Gastroesophageal sphincter (tissue), 3 donors: ENCODE measurements at regions not wholly inside any gene's neighbourhood (a gene's known extent, or its start where the extent isn't known, plus 50 kb on each side); places are given as distances from the start of the nearest gene placed in this dataset.

ENCODE experiments used
- POLR2A ChIP-seq, 2 donors: fragments of 450-650 bp; IDR thresholded peaks; one replicate each; pipeline ENCODE4 v1.6.1; 2017; ENCODE audit warnings: antibody characterized with exemption in 2 of 2, mild to moderate bottlenecking in 2 of 2, moderate library complexity in 1 of 2
- TF ChIP-seq, protein P1 (sequence below), 4 experiments: fragments of 200-600 bp in 2 of 4; fragments of 450-650 bp in 2 of 4; sonication (generic) in 1 of 4; IDR thresholded peaks; one replicate each; pipeline ENCODE4 v1.5.1; 2017 to 2019; ENCODE audit warnings: antibody characterized with exemption in 4 of 4, mild to moderate bottlenecking in 2 of 4, moderate library complexity in 2 of 4

DNA sequence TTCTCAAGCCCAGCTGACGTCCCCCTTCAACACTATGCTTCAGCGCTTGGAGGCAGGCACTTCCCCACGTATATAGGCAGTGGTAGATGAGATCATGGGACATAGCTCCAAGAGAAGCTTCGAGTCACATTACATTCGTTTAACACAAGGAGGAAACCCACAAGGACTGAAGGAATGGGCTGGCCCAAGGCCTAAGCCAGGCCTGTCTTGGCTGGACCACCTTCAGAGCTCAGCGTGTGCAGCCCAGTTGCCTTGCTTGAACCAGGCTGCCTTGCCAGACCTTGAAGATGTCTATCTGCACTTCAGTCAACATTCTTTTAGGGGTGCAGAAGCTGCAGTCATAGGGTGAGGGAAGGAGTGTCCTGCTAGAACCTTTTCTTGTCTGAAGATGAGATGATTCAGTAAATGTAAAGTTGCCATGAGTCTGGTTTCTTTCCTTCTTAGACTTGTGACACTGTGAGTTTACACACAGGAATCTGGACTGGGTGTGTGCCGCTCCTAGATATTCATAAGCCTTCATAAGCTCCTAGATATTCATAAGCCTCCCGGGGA is 144.1 kb upstream of the RBPJ start:
- TF ChIP-seq, protein P1, sequence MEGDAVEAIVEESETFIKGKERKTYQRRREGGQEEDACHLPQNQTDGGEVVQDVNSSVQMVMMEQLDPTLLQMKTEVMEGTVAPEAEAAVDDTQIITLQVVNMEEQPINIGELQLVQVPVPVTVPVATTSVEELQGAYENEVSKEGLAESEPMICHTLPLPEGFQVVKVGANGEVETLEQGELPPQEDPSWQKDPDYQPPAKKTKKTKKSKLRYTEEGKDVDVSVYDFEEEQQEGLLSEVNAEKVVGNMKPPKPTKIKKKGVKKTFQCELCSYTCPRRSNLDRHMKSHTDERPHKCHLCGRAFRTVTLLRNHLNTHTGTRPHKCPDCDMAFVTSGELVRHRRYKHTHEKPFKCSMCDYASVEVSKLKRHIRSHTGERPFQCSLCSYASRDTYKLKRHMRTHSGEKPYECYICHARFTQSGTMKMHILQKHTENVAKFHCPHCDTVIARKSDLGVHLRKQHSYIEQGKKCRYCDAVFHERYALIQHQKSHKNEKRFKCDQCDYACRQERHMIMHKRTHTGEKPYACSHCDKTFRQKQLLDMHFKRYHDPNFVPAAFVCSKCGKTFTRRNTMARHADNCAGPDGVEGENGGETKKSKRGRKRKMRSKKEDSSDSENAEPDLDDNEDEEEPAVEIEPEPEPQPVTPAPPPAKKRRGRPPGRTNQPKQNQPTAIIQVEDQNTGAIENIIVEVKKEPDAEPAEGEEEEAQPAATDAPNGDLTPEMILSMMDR (IDR thresholded peaks at IDR 0.05) = no peak
- TF ChIP-seq POLR2A (IDR thresholded peaks at IDR 0.05) = no peak
